ENCODE measurements at regions not wholly inside any gene's neighbourhood (a gene's known extent, or its start where the extent isn't known, plus 50 kb on each side); places are given as distances from the start of the nearest gene placed in this dataset.

GRCh38 chr5:28346696-28347095 is 1308.3 kb upstream of the CDH9 start:
- ChIA-PET CTCF (interaction anchor here (1.0 kb wide), 1 partner anchor 30 kb away, joined by 3 read pairs; no protein-coding TSS in a partner anchor), POLR2A (no interaction called here)
- no peak for TF ChIP-seq CTCF (IDR thresholded peaks at IDR 0.05; ENCODE audit: control extremely low read depth, extremely low read depth, low read depth, missing control alignments)
- no peak for DNase-seq (ENCODE audit: extremely low spot score)

- peak; percentile 46 for TF ChIP-seq CTCF (IDR thresholded peaks at IDR 0.05; ENCODE audit: control extremely low read depth, extremely low read depth, low read depth, missing control alignments)
- ChIA-PET CTCF (interaction anchor here (0.8 to 2.0 kb wide), 6 partner anchors 11 to 421 kb away, joined by 3 to 7 read pairs (median 4); no protein-coding TSS in a partner anchor), POLR2A (no interaction called here)
- no peak for DNase-seq (ENCODE audit: extremely low spot score)
Measured at GRCh38 chr5:28344836-28345433, 1306.5 kb upstream of the CDH9 start.

GRCh38 chr5:28329176-28329575 is 1290.8 kb upstream of the CDH9 start:
- no peak for TF ChIP-seq CTCF (IDR thresholded peaks at IDR 0.05; ENCODE audit: control extremely low read depth, extremely low read depth, low read depth, missing control alignments)
- ChIA-PET CTCF (no interaction called here), POLR2A (no interaction called here)
- DNase-seq (ENCODE audit: extremely low spot score): no peak

- no peak for TF ChIP-seq CTCF (IDR thresholded peaks at IDR 0.05; ENCODE audit: control extremely low read depth, extremely low read depth, low read depth, missing control alignments)
- CTCF ChIA-PET: no interaction called here
- no peak for DNase-seq (ENCODE audit: extremely low spot score)
- POLR2A ChIA-PET: no interaction called here
Measured at GRCh38 chr5:28328681-28329080, 1290.3 kb upstream of the CDH9 start.

- TF ChIP-seq CTCF (IDR thresholded peaks at IDR 0.05; ENCODE audit: control extremely low read depth, extremely low read depth, low read depth, missing control alignments): no peak
- no peak for DNase-seq (ENCODE audit: extremely low spot score)
- CTCF ChIA-PET: no interaction called here
- POLR2A ChIA-PET: no interaction called here
Measured at GRCh38 chr5:28324174-28324573, 1285.8 kb upstream of the CDH9 start.

GRCh38 chr5:28313953-28314352 is 1275.6 kb upstream of the CDH9 start:
- no peak for TF ChIP-seq CTCF (IDR thresholded peaks at IDR 0.05; ENCODE audit: control extremely low read depth, extremely low read depth, low read depth, missing control alignments)
- no peak for DNase-seq (ENCODE audit: extremely low spot score)
- ChIA-PET POLR2A (no interaction called here), CTCF (no interaction called here)

Data from GM10248 (cell line).